AG09309 (cell line): ENCODE measurements at regions not wholly inside any gene's neighbourhood (a gene's known extent, or its start where the extent isn't known, plus 50 kb on each side); places are given as distances from the start of the nearest gene placed in this dataset.

Experiments
- DNase-seq: peaks from one replicate; pipeline ENCODE4 v3.0.0-alpha.2; 2010; ENCODE audit warnings: low read depth
- H3K4me3 ChIP-seq: 2 replicates; pipeline ENCODE4 v1.5.1; 2011; ENCODE audit warnings: mild to moderate bottlenecking, low read depth, low read length, moderate library complexity; ENCODE audit not compliant: control insufficient read depth
- TF ChIP-seq, protein P1 (sequence below): IDR thresholded peaks from 2 replicates; pipeline ENCODE4 v1.5.1; 2011; ENCODE audit warnings: mild to moderate bottlenecking, low read depth, low read length, inconsistent platforms; ENCODE audit not compliant: insufficient read depth, control insufficient read depth; ENCODE audit errors: missing control alignments

DNA sequence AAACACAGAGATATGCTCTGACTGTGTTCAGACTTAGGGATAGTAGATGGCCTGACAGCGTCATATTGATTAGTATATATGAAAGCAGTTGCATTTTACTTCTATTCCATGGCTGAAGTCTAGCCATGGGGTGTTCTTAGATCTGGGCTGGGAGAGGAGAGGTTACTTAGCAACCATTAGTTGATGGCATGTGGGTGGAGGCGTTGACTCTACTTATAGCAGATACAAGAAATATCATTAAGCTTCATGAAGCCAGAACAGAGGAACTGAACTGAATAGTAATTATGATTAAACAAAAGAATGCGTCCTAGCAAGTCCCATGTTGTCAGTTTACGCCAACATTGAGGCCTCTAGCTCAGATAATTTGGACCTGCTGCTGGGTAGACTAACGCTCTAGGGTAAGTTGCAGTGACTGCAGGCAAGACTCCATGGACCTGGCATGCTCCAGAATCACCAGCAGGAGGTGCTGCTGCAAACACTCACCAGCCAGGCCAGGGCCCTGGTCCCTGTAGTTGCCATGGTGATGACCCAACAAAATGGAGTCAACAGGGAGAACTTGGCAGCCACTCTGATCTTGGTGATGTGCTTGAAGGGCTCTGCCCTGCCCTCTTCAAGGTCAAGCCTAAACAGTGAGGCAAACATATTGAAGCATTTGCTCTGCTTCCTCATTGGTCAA, 477.3 kb downstream of the PREX1 start:
- no peak for DNase-seq

DNA sequence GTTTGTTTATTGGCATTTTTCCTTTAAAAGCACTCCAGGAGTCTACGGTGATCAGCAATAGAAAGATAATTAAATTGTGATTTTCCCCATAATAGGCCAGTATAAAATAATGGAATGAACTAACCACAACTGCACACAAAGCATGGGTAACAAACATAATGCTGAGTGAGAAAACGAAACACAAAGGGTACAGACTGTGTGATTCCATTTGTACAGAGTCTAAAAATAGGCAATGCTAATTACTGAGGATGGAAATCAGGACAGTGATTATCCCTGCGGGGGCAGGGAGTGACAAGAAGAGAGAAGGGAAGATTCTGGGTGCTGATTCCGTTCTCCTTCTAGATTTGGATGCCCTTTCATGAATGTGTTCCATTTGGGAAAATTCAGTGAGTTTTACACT, 478.1 kb downstream of the PREX1 start:
- H3K4me3 ChIP-seq = no peak overlapping the region
- no peak for DNase-seq
- TF ChIP-seq, protein P1, sequence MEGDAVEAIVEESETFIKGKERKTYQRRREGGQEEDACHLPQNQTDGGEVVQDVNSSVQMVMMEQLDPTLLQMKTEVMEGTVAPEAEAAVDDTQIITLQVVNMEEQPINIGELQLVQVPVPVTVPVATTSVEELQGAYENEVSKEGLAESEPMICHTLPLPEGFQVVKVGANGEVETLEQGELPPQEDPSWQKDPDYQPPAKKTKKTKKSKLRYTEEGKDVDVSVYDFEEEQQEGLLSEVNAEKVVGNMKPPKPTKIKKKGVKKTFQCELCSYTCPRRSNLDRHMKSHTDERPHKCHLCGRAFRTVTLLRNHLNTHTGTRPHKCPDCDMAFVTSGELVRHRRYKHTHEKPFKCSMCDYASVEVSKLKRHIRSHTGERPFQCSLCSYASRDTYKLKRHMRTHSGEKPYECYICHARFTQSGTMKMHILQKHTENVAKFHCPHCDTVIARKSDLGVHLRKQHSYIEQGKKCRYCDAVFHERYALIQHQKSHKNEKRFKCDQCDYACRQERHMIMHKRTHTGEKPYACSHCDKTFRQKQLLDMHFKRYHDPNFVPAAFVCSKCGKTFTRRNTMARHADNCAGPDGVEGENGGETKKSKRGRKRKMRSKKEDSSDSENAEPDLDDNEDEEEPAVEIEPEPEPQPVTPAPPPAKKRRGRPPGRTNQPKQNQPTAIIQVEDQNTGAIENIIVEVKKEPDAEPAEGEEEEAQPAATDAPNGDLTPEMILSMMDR = no peak

More for the DNA sequence above, 477.3 kb downstream of the PREX1 start:
- H3K4me3 ChIP-seq = no peak overlapping the region
- TF ChIP-seq, protein P1 = no peak

DNA sequence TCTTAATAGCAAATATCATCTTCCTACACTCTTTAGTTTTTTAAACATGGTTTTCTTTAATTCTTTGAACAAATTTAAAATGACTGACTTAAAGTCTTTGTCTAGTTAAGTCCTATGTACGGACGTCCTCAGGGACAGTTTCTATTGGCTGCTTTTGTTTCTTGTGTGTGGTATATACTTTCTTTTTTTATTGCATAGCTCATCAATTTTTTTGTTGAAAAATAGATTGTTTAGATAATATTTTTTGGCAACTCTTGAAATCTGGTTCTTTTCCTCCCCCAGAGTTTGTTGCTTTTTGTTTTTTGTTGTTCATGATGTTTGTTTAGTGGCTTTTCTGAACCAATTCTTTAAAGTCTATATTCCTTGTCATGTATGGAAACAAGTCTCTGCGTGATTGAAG, 479.8 kb downstream of the PREX1 start:
- TF ChIP-seq, protein P1 = no peak
- H3K4me3 ChIP-seq = no peak overlapping the region
- no peak for DNase-seq

DNA sequence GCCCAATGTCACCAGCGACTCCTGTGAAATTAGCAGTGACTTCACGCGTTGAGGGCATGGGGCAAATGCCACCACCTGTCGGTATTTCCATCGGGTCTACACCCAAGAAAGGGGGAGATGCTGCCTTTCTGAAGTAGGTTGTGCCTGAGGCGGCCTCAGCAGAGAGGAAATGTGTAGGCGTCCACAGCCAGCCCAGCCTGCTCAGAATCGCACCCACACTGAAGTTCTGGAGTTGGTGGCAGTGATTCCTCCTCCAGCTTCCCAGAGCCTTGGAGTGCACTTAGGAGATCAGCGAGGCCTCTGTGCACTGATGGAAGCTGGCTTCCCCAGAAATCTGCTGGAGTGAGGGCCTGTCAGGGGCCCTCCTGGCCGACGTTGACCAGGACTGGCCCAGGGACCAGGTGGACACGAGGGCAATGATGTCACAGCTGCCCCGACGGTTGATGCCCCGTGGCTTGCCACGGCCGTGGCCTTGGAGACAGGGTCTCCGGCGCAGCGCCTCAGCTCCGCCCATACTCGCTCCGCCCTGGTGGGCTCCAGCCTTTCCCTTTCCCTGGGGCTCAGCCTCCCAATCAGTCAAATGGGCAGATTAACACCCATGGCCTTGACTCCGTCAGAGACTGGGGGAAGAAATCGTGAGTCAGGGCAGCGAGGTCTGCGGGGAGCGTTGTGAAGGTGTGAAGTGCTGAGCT, 484.8 kb downstream of the PREX1 start:
- no peak for DNase-seq
- TF ChIP-seq, protein P1 = no peak
- H3K4me3 ChIP-seq = no peak overlapping the region

DNA sequence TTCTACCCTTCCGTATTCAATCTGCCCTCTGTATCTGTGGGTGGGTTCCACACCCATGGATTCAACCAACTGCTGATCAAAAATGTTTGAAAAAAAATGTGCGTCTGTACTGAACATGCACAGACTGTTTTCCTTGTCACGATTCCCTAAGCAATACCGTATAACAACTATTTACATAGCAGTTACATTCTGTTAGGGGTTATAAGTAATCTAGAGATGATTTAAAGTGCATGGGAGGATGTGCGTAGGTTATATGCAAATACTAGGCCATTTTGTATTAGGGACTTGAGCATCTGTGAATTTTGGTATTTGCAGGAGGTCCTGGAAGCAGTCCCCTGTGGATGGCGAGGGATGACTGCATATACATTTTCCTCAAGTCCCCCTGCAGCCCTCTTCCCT, 486.9 kb downstream of the PREX1 start:
- H3K4me3 ChIP-seq = no peak overlapping the region
- DNase-seq = no peak
- TF ChIP-seq, protein P1 = no peak

DNA sequence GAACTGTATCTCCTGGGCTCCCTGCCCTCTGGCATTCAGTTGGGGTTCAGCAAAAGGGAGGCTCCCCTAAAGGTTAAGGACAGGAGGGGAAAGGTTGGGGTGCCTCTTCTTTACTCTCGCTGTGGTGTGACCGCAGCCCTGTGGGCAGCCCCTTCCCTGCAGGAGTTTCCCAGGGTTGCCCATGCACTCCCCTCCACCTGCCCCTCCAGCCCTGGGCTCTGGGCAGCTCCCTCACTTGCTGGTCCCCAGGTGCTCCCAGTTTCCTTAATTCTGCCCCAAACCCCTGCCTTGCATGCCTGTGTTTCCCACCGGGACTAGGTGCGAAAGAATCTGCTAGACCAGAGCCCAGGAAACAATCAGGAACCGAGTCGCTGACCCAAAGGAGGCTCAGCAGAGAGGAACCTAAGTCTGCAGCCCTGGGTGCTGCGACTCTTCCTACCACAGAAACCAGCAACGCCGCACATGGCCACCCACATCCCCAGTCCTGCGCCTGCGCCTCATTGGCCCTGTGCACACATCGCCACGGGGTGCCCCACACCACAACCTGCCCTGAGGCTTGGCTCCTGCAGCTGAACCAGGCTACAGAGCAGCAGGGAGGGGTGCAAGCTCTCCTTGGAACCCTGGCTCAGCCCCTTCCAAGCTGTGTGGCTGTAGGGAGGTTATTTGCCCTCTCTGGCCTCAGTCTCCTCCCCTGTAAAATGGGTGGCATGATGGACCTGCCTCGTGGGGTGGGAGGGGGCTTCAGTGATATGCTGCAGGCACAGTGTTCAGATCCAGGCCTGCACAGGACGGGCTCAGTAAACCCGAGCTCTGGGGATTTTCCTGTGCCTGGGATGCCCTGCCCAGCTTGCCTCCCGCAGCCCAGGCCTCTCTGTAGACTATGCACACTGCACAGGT, 487.6 kb downstream of the PREX1 start:
- TF ChIP-seq, protein P1 = no peak
- no peak overlapping the region for H3K4me3 ChIP-seq
- DNase-seq = no peak
